ENCODE measurements at regions not wholly inside any gene's neighbourhood (a gene's known extent, or its start where the extent isn't known, plus 50 kb on each side); places are given as distances from the start of the nearest gene placed in this dataset.
"Not testable (repeated sequence)": the region's sequence is repeated elsewhere in the genome, so short reads cannot be mapped to it uniquely, and the experiment has no call there.

GRCh38 chr13:82058364-82058763 is 1717.4 kb upstream of the SPRY2 start:
- Mint-ChIP-seq H3K36me3 (no peaks in the 10 kb centered on the region), H3K9me3 (peaks cover 16 to 17% of the 10 kb centered on the region in 2 donors), H3K27ac (no peak overlapping the region)
- ATAC-seq (no peak), DNase-seq (ENCODE audit: low spot score in 2 of 2) (no peak)

DNA sequence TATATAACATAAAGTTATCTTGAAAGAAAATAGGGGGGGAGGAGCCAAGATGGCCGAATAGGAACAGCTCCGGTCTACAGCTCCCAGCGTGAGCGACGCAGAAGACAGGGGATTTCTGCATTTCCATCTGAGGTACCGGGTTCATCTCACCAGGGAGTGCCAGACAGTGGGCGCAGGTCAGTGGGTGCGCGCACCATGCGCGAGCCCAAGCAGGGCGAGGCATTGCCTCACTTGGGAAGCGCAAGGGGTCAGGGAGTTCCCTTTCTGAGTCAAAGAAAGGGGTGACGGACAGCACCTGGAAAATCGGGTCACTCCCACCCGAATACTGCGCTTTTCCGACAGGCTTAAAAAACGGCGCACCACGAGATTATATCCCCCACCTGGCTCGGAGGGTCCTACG is 1704.4 kb upstream of the SPRY2 start:
- DNase-seq (ENCODE audit: low spot score in 2 of 2); H3K9me3 Mint-ChIP-seq; H3K36me3 Mint-ChIP-seq; H3K27ac Mint-ChIP-seq; ATAC-seq: not testable (repeated sequence)

GRCh38 chr13:82036602-82037001 is 1695.7 kb upstream of the SPRY2 start:
- Mint-ChIP-seq H3K36me3 (peaks cover 0 to 5% of the 10 kb centered on the region in 2 donors), H3K9me3 (peaks cover 12 to 14% of the 10 kb centered on the region in 2 donors), H3K27ac (no peak overlapping the region)
- DNase-seq (ENCODE audit: low spot score in 2 of 2) (no peak), ATAC-seq (no peak)

DNA sequence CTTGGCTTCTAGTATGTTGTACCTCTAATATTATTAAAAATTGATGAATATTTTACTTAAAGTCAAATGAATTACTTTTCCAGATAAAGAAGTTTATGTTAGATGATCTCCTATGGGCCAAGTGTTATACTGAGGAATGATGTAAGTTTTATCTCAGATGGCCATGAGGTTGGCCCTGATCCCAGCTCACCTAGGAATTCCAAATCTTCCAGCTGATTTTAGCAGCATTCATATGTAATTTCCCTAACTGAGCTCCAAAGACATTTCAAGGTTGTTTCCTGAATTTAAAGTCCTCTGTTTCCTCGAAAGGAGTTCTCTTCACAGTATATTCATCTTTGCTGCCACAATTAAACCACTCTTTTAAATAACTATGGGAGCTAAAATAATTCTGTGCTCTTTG is 1670.4 kb upstream of the SPRY2 start:
- ATAC-seq (no peak), DNase-seq (ENCODE audit: low spot score in 2 of 2) (no peak)
- peaks cover 16 to 17% of the 10 kb centered on the region in 2 donors for H3K9me3 Mint-ChIP-seq
- H3K27ac Mint-ChIP-seq, result no peak overlapping the region
- peaks cover 0 to 4% of the 10 kb centered on the region in 2 donors for H3K36me3 Mint-ChIP-seq

- ATAC-seq (no peak), DNase-seq (ENCODE audit: low spot score in 2 of 2) (no peak)
- H3K36me3 Mint-ChIP-seq, result peaks cover 0 to 4% of the 10 kb centered on the region in 2 donors
- H3K9me3 Mint-ChIP-seq, result peaks cover 16 to 17% of the 10 kb centered on the region in 2 donors
- no peak overlapping the region for H3K27ac Mint-ChIP-seq
Observed at GRCh38 chr13:82010780-82011179, 1669.9 kb upstream of the SPRY2 start.

DNA sequence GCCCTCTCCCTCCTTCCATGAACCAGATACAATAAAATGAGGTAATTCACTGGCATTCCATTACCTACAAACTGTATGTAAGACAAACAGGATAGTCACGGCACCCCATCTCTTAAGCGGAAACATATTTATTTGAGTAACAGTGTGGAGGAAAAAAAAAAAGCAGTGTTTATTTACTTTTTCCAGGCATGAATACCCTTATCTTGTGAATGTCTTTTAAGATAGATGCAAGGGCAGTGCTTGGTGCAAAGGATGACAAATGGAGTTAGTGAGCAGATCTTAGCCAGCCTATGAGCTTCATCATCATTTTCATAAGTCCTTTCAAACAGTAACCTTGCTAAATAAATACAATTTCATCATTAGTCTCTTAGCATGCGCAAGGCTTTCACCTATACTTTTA is 1661.8 kb upstream of the SPRY2 start:
- ATAC-seq, result no peak
- Mint-ChIP-seq H3K36me3 (no peaks in the 10 kb centered on the region), H3K27ac (no peak overlapping the region), H3K9me3 (peaks cover 4 to 6% of the 10 kb centered on the region in 2 donors)
- DNase-seq (ENCODE audit: low spot score in 2 of 2), result no peak

GRCh38 chr13:81995316-81995715 is 1654.4 kb upstream of the SPRY2 start:
- Mint-ChIP-seq H3K9me3 (peaks cover 0 to 6% of the 10 kb centered on the region in 2 donors), H3K36me3 (no peaks in the 10 kb centered on the region), H3K27ac (no peak overlapping the region)
- no peak for DNase-seq (ENCODE audit: low spot score in 2 of 2)
- ATAC-seq, result no peak

DNA sequence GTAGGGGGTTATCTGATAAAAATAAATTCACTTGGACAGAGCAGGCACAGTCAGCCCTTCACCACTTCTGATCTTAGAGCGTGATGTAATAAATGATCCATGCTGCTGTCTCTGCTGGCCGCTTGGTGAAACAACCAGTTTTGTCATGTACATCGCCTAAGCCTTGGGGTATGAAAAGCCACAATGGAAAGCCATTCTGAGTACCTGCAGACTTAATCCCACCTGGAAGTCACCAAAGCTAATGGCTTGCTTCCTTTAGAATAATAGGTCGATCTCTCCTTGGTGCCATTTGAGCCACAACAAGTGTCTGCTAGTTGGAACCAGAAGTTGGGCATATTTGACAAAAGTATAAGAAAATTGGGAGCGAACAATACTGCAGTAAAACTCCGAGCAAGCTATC is 1649.7 kb upstream of the SPRY2 start:
- Mint-ChIP-seq H3K27ac (no peak overlapping the region), H3K36me3 (no peaks in the 10 kb centered on the region), H3K9me3 (peaks cover 5 to 24% of the 10 kb centered on the region in 2 donors)
- DNase-seq (ENCODE audit: low spot score in 2 of 2), result no peak
- ATAC-seq, result no peak

DNA sequence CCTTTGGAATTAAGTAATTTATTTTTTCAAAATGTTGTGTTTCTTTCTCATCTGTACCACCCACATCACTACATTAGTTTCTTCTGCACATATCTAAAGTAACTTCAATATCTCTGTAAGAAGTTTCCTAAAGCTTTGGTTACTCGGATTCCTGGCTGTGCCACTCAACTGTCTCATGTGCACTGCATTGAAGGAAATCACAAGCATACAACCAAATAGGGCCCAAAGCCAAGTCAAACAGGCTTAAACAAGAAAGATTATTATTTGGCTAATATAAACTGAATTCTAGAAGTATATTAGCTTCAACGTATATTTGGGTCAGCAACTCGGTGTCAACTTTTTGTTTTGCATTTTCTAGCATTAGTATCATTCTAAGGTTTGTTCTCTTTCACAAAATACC is 1647.6 kb upstream of the SPRY2 start:
- DNase-seq (ENCODE audit: low spot score in 2 of 2) (no peak), ATAC-seq (no peak)
- H3K36me3 Mint-ChIP-seq, result no peaks in the 10 kb centered on the region
- H3K27ac Mint-ChIP-seq, result no peak overlapping the region
- H3K9me3 Mint-ChIP-seq, result peaks cover 5 to 28% of the 10 kb centered on the region in 2 donors

GRCh38 chr13:81987677-81988357 is 1646.9 kb upstream of the SPRY2 start:
- Mint-ChIP-seq H3K27ac (peak overlapping the region in 1 of 2 donors; percentile 75), H3K9me3 (peaks cover 11 to 26% of the 10 kb centered on the region in 2 donors), H3K36me3 (no peaks in the 10 kb centered on the region)
- ATAC-seq (no peak), DNase-seq (ENCODE audit: low spot score in 2 of 2) (no peak)

GRCh38 chr13:81987159-81987558 is 1646.2 kb upstream of the SPRY2 start:
- peaks cover 17 to 26% of the 10 kb centered on the region in 2 donors for H3K9me3 Mint-ChIP-seq
- DNase-seq (ENCODE audit: low spot score in 2 of 2) (no peak), ATAC-seq (no peak)
- H3K36me3 Mint-ChIP-seq, result no peaks in the 10 kb centered on the region
- no peak overlapping the region for H3K27ac Mint-ChIP-seq

DNA sequence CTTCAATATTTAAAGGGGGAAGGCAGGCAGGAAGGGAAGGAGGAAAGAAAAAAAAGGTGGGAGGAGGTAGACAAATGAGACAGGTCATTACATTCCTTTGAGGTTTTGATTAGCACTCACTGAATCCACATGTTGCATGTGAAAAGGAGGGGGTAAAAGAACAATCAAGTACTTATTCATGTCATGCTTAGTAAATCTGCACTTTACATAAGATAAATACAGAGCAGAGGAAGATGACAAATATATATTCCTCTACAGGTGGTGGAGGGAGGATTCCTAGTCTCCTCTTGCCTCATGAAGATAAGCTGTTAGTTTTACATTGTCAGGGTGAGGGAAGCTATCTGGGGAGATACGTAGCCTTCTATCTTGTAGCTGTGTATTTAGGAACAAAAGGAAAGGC is 1645.4 kb upstream of the SPRY2 start:
- peaks cover 21 to 33% of the 10 kb centered on the region in 2 donors for H3K9me3 Mint-ChIP-seq
- DNase-seq (ENCODE audit: low spot score in 2 of 2) (no peak), ATAC-seq (no peak)
- no peaks in the 10 kb centered on the region for H3K36me3 Mint-ChIP-seq
- peak overlapping the region in 1 of 2 donors; percentile 90 for H3K27ac Mint-ChIP-seq

DNA sequence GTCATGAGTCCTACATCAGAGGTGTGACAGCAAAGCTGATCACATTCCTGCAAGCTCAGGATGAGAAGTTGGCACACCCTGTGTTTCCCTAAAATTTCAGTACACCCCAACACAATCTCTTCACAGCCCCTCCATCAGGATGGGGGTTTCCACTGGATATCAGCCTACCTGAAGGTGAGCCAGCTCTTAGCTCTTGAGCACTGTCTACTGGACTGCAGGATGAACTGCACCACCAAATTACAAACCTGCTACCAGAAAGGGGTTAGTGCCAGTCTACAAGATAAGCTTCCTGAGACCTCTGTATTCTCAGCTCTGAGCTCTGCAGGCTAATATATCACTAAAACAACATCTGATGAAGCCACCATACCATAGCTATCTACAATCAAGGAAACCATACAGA is 1616.2 kb upstream of the SPRY2 start:
- no peak for ATAC-seq
- no peak for DNase-seq (ENCODE audit: low spot score in 2 of 2)
- peaks cover 0 to 4% of the 10 kb centered on the region in 2 donors for H3K36me3 Mint-ChIP-seq
- peaks cover 18 to 32% of the 10 kb centered on the region in 2 donors for H3K9me3 Mint-ChIP-seq
- H3K27ac Mint-ChIP-seq, result no peak overlapping the region

DNA sequence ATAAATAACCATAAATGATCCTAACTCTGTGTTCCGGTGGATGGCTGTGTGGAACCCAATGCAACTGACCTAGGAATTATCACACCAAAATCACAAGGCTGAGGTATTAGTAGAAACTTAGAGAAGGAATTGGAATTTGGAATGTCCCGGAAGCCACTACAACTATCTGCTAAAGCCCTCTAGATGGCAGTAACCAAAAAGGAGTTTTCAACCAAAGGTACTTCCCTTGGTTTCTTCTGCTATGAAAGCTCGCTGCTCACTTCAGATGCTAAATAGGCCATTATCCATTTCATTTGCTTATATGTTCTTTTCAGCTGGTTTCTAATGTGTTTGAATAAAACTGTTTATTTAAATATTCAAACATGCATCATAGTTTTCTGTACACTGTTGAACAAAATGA is 1589.1 kb upstream of the SPRY2 start:
- Mint-ChIP-seq H3K9me3 (peaks cover 8 to 12% of the 10 kb centered on the region in 2 donors), H3K27ac (no peak overlapping the region), H3K36me3 (no peaks in the 10 kb centered on the region)
- ATAC-seq (no peak), DNase-seq (ENCODE audit: low spot score in 2 of 2) (no peak)

GRCh38 chr13:81927347-81927746 is 1586.4 kb upstream of the SPRY2 start:
- Mint-ChIP-seq H3K9me3 (peaks cover 3 to 4% of the 10 kb centered on the region in 2 donors), H3K36me3 (no peaks in the 10 kb centered on the region), H3K27ac (no peak overlapping the region)
- ATAC-seq (no peak), DNase-seq (ENCODE audit: low spot score in 2 of 2) (no peak)

DNA sequence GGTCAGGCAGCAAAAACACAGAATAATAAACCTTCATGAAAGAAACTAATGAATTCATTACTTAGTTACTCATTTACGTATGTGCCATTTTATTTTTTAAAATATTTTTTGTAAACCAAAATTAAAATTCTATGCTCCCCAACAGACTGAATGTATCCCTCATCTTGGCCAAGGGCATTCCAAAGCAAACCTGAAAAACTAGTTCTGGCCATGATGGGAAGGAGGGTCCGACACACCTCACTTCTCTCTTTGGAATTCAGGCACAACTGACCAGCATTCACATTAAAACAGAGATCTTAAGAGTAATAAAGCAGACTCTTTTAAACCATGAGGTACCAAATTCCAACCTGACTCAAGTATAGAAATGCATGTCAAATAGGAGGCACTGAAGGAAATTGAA is 1576.9 kb upstream of the SPRY2 start:
- Mint-ChIP-seq H3K9me3 (peaks cover 11 to 12% of the 10 kb centered on the region in 2 donors), H3K36me3 (no peaks in the 10 kb centered on the region), H3K27ac (no peak overlapping the region)
- ATAC-seq, result no peak
- no peak for DNase-seq (ENCODE audit: low spot score in 2 of 2)

GRCh38 chr13:81916461-81916860 is 1575.5 kb upstream of the SPRY2 start:
- H3K36me3 Mint-ChIP-seq, result no peaks in the 10 kb centered on the region
- H3K9me3 Mint-ChIP-seq, result peaks cover 17% of the 10 kb centered on the region in 2 donors
- DNase-seq (ENCODE audit: low spot score in 2 of 2) (no peak), ATAC-seq (no peak)
- no peak overlapping the region for H3K27ac Mint-ChIP-seq

- Mint-ChIP-seq H3K36me3 (peaks cover 0 to 4% of the 10 kb centered on the region in 2 donors), H3K27ac (no peak overlapping the region), H3K9me3 (peaks cover 13 to 18% of the 10 kb centered on the region in 2 donors)
- ATAC-seq (no peak), DNase-seq (ENCODE audit: low spot score in 2 of 2) (no peak)
Observed at GRCh38 chr13:81907787-81908372, 1567.0 kb upstream of the SPRY2 start.
